ENCODE measurements at regions not wholly inside any gene's neighbourhood (a gene's known extent, or its start where the extent isn't known, plus 50 kb on each side); places are given as distances from the start of the nearest gene placed in this dataset.

DNA sequence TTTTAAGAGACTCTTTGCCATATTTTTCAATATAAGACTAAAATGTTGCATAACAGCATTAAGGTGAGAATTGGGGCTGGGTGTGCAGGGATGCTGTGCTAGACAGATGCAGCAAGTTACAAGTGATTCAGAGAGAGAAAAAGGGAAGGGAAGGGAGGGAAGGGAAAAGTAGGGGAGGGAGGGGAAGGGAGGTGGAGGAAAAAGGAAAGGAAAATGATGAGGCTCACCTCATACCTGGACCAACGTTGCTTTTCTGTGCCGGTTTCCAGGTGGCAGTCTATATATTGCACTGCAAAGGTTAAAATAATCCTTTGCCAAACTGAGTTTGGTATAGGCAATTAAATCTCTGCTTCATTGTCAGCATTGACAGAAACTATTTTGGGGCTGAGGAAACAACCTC, 155.4 kb upstream of the LAMA2 start:
- TF ChIP-seq, protein P1, sequence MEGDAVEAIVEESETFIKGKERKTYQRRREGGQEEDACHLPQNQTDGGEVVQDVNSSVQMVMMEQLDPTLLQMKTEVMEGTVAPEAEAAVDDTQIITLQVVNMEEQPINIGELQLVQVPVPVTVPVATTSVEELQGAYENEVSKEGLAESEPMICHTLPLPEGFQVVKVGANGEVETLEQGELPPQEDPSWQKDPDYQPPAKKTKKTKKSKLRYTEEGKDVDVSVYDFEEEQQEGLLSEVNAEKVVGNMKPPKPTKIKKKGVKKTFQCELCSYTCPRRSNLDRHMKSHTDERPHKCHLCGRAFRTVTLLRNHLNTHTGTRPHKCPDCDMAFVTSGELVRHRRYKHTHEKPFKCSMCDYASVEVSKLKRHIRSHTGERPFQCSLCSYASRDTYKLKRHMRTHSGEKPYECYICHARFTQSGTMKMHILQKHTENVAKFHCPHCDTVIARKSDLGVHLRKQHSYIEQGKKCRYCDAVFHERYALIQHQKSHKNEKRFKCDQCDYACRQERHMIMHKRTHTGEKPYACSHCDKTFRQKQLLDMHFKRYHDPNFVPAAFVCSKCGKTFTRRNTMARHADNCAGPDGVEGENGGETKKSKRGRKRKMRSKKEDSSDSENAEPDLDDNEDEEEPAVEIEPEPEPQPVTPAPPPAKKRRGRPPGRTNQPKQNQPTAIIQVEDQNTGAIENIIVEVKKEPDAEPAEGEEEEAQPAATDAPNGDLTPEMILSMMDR (IDR thresholded peaks at IDR 0.05; ENCODE audit: low read depth, low read length, missing input control) = no peak
- TF ChIP-seq, protein P2, sequence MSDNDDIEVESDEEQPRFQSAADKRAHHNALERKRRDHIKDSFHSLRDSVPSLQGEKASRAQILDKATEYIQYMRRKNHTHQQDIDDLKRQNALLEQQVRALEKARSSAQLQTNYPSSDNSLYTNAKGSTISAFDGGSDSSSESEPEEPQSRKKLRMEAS (IDR thresholded peaks at IDR 0.05) = no peak
- TF ChIP-seq JUND (IDR thresholded peaks at IDR 0.05) (no peak), GABPA (IDR thresholded peaks at IDR 0.05 in 1 of 2, conservative IDR thresholded peaks at IDR 0.05 in 1 of 2) (no peak)
- TF ChIP-seq, protein P3, sequence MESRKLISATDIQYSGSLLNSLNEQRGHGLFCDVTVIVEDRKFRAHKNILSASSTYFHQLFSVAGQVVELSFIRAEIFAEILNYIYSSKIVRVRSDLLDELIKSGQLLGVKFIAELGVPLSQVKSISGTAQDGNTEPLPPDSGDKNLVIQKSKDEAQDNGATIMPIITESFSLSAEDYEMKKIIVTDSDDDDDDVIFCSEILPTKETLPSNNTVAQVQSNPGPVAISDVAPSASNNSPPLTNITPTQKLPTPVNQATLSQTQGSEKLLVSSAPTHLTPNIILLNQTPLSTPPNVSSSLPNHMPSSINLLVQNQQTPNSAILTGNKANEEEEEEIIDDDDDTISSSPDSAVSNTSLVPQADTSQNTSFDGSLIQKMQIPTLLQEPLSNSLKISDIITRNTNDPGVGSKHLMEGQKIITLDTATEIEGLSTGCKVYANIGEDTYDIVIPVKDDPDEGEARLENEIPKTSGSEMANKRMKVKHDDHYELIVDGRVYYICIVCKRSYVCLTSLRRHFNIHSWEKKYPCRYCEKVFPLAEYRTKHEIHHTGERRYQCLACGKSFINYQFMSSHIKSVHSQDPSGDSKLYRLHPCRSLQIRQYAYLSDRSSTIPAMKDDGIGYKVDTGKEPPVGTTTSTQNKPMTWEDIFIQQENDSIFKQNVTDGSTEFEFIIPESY (IDR thresholded peaks at IDR 0.05) = no peak

Measured in liver (tissue), 3 donors.